GM12874 (cell line): ENCODE measurements at regions not wholly inside any gene's neighbourhood (a gene's known extent, or its start where the extent isn't known, plus 50 kb on each side); places are given as distances from the start of the nearest gene placed in this dataset.

Experiments
- TF ChIP-seq, protein P1 (sequence below): IDR thresholded peaks from 2 replicates; pipeline ENCODE4 v1.5.1; 2011; ENCODE audit warnings: low read depth, mild to moderate bottlenecking, control low read depth, low read length, moderate library complexity; ENCODE audit not compliant: insufficient read depth

DNA sequence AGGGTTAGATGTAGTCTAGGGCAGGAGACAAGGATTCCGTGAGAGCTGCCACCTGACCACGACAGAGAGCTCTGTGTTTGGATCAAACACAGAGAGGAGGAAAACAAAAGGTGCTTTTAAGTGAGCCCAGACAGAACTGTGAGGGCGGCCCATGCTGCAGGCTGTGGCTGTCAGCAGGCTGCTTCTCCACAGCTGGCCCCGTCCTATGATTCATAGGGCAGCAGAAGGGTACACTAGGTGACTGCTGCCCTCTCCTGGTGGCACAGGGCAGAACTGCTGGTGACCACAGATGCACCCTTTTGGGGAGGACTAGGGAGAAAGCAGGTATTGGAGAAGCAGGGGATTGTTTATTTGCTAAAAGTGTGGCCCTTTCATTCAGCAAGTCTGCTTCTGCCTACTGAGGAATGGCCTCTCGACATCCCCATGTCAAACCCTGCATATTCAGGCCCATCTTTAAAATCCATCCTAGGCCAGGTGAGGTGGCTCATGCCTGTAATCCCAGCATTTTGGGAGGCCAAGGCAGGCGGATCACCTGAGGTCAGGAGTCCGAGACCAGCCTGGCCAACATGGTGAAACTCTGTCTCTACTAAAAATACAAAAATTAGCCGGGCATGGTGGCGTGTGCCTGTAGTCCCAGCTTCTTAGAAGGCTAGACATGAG is 234.4 kb upstream of the FRG2C start:
- TF ChIP-seq, protein P1, sequence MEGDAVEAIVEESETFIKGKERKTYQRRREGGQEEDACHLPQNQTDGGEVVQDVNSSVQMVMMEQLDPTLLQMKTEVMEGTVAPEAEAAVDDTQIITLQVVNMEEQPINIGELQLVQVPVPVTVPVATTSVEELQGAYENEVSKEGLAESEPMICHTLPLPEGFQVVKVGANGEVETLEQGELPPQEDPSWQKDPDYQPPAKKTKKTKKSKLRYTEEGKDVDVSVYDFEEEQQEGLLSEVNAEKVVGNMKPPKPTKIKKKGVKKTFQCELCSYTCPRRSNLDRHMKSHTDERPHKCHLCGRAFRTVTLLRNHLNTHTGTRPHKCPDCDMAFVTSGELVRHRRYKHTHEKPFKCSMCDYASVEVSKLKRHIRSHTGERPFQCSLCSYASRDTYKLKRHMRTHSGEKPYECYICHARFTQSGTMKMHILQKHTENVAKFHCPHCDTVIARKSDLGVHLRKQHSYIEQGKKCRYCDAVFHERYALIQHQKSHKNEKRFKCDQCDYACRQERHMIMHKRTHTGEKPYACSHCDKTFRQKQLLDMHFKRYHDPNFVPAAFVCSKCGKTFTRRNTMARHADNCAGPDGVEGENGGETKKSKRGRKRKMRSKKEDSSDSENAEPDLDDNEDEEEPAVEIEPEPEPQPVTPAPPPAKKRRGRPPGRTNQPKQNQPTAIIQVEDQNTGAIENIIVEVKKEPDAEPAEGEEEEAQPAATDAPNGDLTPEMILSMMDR: peak; percentile 65

DNA sequence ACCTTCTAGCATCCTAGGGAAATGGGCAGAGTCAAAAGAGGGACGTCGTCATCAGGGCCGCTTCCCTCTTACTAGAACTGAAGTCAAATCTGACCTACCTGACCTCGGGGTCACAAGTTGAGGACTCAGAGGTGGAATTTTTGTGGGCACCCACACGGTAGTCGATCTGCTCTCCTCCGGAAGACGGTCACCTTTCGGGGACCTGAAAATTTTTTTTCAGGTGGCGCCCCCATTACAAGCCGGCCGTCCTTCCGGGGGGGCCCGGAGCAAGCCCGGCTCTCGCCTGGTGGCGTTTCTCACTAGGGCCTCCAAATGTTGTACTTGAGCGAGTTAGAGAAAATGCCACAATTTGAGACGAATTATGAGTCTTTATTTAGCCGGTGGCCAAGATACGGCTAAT is 157.5 kb upstream of the FRG2C start:
- TF ChIP-seq, protein P1: no peak

DNA sequence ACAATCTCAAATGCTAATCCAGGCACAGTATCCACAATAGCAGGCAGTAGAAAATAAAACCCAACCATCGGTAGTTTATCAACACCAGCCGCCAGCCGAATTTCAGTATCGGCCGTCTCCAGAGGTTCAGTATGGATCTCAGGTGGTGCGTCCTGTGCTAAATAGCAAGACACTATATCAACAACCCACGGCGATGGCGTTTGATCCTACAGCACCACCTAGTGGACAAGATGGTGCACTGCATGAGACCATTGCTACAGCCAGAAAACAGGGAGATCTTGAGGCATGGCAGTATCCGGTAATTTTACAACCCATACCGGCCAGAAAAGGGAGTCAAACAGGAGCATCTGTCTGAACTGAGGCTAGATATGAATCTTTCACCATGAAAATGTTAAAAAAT is 112.0 kb upstream of the FRG2C start:
- TF ChIP-seq, protein P1: peak; percentile 51; the same call in 1 of the 2 replicates

DNA sequence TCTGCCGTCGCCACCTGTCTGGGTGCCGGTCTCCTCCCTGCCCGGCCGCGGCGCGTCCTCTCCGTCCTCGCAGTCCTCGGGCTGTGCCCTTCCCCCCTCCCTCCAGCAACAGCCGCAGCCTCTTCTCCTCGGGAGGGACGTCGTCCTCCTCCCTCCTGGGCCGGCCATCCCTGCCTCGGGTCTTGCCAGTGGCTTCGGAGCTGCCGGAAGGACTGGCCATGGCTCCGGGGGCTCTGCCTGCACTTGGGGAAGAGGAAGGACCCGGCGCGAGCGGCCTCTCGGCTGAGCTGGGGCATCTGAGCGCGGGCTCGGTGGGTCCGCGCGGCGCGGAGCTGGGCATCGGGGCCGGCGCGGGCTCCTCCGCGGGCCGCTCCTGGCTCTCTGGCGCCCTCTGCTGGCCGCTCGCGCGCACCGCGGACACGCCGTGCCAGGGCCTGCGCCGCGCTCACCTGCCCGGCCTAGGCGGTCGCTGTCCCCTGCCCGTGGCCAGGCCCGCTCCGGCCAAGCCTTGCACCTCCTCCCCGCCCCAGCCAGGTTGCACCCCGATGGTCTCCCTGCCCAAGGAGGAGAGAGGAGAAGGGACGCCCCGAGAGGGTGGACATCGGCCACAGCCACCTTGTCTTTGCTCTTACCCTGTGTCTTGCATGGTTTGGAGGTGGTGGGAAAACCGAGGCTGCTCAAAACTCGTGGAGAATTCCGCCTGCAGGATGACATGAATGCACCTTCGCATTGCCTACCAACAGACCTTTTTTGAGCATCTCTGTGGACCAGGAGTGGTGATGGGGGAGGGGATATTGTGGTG is 83.9 kb upstream of the FRG2C start:
- TF ChIP-seq, protein P1: peak; percentile 52

DNA sequence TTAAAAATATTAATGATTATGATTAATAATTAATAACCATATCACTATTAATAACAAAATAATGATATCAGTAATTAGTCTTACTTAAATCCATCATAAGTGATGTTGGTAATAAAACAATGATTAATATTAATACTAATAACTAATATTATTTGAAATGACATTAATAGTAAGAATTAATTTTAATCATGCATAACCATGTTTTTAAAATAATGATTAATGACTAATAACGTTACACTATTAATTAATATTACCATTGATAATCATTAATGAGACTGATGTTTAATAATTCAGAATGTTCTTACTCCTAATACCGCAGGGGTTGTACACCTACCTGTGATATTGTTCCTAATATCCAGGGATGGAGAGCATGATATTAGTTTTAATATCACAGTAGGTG is 53.4 kb upstream of the FRG2C start:
- TF ChIP-seq, protein P1: no peak
